HG03565 (cell line): ENCODE measurements at regions not wholly inside any gene's neighbourhood (a gene's known extent, or its start where the extent isn't known, plus 50 kb on each side); places are given as distances from the start of the nearest gene placed in this dataset.

Source experiments
- ATAC-seq: cut with Tn5 transposase; IDR thresholded peaks from one replicate; pipeline ENCODE4 v1.9.1; 2021; ENCODE audit warnings: mild to moderate bottlenecking, moderate library complexity; ENCODE audit not compliant: unreplicated experiment

DNA sequence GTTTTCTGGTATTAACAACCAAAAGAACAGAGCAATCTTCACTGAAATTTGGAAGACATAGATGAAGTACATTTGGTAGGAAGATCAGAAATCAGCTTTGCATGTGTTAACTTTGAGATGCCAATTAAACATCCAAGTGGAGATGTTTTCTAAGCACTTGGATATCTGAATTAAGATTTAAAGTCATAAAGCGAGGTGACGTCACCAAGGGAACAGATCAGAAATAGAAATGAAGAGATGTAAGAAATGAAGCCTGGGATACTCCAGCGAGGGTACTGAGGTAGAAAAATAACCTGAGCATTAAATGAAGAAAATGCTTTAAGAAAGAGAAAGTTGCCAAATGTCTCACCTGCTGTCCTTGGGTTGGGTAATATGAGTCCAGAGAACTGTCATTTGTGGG, 1223.3 kb downstream of the MAT2B start:
- ATAC-seq: no peak

DNA sequence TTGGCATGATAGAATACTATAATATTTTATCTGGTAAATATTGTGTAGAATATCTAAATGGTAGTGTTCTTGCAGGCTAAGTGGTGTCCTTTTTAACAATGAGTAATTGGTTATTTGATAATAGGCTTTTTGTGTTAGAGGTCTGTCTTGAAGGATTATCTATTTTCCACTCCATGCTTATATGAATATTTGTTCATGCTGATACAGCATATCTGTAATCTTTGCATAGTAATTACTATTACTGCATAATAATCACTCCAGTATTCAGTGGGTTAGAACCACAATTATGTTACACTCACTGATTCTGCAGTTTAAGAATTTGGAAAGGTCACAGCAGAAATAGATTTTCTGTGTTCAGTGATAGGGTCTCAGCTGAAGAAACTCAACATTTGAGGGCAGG, 1229.9 kb downstream of the MAT2B start:
- ATAC-seq: no peak

DNA sequence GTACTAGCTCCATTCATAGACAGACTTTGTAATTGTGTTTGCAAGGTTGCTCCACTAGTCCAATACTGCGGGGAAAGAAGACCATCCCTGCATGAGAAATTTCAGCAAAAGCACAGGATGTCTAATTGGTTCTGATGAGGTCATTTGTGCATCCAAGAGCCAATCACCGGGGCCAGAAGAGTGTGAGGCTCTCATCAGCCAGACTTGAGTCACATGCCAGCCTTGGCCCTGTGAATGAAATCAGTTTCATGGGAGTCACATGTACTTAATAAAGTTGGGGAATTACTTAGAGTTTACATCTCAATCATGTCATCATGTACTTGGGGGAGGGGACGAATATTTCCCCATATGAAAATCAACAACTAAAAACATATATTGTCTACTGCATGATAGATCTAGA, 1236.0 kb downstream of the MAT2B start:
- ATAC-seq: no peak

DNA sequence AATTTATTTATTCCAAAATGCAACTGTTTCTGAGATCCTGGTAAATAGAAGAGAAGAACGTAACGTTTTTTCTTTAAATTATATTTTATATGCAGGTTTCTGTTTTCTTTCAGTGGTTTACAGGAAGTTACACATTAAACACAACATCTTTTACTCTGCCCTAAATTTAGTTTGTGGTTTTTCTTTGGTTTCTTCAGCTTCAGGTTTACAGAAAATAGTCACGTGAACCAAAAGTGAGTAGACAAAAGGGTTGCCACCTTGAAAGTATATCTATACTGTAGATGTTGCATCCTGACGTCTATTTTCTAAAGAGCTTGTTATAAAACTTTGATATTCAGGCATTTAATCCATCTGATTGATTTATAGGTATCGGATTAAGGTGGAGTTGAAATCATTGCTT, 1236.6 kb downstream of the MAT2B start:
- ATAC-seq: peak; percentile 95

DNA sequence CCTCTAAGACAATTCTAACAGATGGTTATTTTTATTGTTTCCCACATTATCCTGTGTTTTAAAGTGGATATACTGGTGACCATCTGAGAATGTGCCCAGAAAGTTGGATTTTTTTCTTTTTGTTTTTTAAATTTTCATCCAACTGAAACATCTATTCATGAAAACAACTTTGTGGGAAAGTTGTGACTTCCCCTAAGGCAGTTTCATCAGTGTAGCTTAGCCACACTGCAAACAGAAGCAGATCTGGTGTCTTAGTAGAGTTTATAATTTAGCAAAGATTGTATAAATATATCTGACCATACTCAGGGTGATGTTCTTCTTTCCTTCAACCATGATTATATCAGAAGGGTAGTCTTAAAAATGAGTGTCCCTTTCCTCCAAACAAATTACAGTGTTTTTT, 1241.3 kb downstream of the MAT2B start:
- ATAC-seq: no peak

DNA sequence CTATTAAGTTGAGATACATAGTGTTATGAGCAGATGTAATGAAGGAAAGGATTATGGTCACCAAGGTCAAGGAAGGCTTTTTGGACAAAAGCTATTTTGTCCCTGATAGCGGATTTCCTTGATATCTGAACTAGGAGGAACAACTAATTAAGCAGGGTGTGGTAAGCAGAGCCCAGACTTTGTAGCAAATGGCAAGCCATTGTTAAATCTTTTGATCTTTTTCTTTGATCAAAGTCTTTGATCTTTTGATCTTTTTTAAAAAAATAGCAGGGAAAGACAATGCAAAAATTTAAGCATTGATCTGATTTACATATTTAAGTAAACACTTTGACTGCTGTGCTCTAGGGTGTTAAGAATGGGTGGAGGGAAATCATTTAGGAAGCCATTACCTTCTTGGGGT, 1242.0 kb downstream of the MAT2B start:
- ATAC-seq: no peak

DNA sequence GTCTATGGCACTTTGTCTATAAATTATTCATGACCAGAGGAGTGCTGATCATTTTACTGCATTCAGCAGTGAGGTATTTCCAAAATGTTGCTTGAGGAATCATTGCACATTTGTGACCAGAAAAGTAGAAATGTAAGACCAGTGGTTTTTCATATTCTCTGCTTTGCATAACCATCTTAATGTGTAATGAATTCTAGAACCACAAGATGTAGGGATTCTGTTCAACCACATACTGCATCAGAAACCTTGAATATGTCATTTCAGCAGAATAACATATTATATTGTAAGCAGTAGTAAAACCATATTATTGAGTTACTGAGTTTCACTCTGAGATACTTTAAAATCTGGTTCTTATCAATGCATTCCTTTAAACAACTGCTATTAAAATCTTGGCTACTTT, 1243.4 kb downstream of the MAT2B start:
- peak; percentile 85 for ATAC-seq

DNA sequence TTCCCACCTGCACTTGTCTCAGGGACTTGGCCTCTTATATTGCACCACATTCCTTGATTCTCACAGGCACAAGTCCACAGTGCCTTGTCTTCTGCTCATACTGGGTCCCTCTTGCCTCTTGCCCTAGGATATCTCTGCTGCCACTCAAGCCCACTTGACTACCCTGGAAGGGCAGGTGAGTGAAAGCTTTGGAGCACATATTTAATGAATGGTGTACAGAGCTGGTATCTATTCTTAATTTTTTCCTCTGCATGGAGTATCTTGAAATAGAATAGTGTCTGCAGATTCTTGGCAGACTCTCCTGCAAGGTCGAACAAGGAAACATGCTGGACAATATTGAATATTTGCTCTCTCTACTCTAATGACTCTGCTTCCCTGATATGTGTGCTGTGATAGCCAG, 1248.0 kb downstream of the MAT2B start:
- no peak for ATAC-seq

DNA sequence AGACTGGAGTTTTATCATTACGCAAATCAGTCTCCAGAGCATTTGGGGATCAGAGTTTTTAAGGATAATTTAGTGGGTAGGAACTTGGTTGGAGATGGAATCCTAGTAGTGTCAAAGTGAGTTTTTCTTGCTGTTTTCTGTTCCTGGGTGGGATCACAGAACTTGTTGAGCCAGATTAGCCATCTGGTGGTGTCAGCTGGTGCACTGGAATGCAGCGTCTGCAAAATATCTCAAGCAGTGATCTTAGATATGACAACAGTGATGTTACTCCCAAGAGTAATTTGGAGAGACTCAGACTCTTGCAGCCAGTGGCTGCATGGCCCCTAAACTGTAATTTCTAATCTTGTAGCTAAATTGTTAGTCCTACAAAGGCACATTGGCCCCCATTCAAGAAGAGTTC, 1257.8 kb downstream of the MAT2B start:
- no peak for ATAC-seq

DNA sequence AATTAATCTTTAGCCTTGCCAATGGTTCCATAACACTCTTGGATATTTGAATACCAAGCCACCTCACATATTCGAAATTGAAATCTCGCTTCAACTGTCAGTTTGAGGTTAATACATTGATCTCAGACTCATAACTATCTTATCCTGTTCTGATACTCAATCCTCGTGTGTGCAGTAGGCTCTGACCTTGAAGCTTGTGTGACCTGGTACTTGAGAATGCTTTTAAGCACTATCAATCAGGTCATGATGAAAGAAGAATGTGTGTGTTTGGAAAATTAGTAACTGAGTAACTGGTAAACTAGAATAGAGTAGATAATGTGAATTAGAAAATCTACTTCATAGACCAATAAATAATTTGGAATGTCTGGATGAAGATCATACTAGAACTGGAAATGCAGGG, 1266.7 kb downstream of the MAT2B start:
- ATAC-seq: no peak

DNA sequence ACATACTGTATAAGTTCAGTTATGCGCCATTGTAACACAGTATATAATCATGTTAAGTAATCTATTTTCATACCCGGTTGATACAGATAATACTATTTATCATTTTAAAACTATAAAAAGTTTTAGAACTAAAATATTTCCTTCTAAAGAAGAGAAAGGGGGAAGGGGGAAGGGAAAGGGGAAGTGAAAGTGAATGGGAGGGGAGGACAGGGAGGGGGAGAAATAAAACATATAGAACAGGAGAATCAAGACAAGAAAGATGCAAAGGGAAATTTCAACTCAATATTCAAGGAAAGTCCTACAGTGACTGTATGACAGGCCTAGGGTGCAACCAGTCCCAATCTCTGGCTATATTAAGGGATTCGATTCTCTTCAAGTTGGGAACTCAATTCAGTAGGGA, 1278.8 kb downstream of the MAT2B start:
- ATAC-seq: no peak

DNA sequence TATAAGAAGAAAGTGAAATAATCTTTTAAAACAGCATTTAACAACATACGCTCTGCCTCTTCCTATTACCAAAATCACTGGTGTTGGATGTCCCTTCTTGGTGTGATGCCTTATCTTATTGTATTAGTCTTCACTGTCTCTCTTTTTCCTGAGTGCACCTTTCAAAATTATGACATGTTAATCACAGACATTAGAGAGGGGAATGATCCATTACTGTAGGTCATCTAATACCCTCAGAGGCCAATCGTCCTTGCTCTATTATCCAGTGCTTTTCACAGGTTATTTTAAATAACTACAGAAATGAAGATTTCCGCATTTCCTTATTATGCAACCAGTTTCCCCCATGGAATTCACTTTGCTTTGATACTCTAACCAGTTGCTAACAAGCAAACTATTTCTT, 1292.7 kb downstream of the MAT2B start:
- ATAC-seq: no peak

DNA sequence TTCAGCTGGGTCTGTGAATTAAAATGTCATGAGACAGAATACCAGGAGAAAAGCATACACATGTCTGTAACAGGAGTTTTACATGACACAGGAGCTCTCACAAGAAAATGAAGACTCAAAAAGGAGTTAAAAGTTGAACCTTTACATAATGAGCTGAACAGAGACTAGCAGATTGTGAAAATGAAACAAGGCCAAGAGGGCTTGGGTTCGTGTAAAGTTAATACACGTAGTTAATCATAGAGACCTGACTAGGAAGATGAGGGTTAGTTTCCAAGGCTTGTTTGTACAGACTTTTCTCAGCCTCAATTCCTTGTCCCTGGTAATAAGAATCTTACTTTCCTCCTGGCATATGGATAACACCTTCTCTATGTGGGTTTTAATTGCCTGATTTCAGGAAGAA, 1294.0 kb downstream of the MAT2B start:
- no peak for ATAC-seq

DNA sequence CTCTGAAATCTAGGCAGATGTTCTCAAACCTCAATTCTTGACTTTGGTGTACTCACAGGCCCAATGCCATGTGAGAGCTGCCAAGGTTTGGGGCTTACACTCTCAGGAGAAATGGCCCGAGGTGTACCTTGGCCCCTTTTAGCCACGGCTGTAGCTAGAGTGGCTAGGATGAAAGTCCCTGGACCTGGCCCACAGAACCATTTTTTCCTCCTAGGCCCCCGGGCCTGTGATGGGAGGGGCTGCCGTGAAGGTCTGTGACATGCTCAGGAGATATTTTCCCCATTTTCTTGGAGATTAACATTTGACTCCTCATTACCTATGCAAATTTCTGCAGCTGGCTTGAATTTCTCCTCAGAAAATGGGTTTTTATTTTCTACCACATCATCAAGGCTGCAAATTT, 1296.5 kb downstream of the MAT2B start:
- ATAC-seq: no peak

DNA sequence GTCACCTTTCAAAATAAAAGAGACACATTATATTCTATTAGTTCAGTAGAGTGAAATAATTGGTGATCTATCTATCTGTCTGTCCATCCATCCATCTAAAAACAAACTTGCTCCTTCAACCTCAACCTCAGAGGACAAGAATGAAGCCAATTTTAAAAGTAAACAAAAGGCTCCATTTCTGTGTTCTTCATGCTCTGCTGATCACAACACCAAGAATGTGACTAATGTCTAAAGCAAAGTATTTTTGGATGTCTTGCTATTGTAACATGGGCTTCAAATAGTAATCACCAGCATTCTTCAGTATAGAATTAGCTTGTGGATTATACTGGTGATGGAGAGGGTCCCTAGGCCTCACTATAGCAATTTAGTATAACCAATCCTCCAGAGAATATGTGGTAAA, 1304.4 kb downstream of the MAT2B start:
- peak; percentile 95 for ATAC-seq

DNA sequence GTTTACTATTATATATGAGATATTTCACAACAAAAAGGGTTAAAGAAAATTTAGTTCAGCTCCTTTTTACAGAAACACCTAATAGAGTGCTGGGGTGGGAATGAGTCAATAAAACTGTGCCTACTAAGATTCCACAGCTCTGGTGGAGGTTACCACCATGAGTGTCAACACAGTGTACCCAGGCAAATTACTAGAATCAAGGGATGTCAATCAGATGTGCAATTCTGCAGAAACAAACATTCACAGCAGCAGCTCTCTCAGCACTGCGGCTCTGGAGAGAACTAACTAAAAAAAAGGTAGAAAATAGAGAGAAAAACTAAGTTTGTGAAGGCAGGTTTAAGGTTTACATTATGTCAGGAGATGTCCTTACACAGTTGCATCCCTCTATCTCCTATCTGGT, 1313.0 kb downstream of the MAT2B start:
- ATAC-seq: no peak

DNA sequence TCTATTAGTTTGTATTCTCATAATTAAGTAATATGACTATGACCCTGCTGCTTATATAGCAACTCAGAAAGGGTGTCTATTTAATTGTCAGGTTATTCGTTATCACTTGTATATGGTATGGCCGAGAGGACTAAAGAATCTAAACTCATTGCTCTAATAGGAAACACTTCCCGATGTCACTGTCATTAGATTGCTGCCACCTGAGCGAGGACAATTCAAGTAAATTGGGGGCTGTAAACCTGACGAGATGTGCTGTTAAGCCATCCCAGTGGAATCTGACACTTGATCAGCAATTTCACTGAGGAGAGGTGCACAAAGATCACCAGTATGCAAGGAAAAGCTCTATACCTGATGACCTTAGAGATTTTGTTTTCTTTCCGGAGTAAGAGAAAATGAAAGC, 1319.3 kb downstream of the MAT2B start:
- no peak for ATAC-seq

DNA sequence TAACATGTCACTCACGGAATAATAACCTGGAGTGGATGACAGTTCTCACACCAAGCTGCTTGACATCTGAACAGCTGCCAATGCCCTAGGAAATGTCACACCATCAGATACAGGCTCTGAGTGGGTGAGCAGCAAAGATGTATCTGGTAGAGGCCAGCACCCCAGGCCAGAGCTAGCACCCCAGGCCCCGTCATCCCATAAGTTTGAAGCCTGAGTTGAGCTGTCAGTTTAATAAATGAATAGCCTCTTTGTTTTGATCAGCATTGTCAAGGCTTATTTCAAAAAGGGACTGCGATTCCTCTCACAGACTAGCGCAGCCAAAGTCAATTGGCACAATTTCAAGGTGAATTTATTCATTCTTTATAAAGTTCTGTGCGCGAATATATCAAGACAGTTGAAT, 1327.1 kb downstream of the MAT2B start:
- ATAC-seq: no peak

DNA sequence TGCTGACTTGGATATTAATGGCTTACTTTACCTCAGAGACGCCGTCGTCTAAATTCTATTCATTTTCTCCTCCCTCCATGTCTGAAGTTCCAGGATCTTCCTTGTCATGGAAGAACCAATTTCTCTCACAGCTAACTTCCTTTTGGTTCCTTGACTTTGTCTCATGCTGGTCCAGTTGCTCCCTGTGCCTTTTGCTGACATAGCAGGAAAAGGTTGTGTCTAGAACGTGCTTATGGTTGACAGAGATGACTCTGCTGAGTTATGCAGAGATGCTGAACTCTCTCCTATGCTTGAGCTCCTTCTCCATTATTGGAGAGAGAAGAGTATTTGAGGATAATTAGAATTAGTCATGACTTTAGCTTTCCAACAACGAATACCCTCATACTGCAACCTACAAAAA, 1338.9 kb downstream of the MAT2B start:
- ATAC-seq: no peak

DNA sequence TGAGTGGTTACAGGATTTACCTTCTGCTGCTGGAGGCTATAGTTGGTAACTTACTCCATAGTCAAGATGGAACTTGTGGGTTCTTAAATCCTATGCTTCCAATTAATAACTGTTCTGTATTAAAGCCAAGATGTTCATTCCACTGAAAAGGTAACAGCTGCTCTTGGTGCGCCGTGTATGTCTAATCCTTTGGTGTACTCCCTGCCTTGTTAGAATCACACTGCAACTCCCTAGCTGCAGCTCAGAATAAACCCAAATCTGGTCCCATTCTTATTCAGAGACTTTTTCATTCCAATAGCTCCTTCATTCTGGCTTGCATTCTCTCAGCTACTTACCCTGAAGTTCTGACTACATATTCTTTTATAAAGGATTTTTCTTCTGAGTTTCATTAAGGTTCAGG, 1355.5 kb downstream of the MAT2B start:
- no peak for ATAC-seq

DNA sequence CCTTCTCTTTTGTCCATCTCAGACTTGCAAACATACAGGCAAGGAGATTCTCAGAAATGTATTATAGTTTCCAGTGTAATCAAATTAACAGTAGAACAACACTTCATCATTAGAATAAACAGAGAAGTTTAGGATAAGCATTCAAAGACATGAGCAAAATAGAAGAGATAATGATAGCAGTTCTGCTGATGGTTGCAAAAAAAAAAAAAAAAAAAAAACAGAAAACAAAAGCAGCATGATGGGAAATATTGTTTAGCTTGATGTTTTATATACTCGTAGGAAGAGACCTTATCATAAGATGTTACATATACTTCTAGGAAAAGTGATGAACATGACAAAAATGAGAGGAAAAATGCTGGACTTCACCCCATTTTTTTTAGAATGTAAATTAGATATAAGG, 1356.2 kb downstream of the MAT2B start:
- no peak for ATAC-seq

DNA sequence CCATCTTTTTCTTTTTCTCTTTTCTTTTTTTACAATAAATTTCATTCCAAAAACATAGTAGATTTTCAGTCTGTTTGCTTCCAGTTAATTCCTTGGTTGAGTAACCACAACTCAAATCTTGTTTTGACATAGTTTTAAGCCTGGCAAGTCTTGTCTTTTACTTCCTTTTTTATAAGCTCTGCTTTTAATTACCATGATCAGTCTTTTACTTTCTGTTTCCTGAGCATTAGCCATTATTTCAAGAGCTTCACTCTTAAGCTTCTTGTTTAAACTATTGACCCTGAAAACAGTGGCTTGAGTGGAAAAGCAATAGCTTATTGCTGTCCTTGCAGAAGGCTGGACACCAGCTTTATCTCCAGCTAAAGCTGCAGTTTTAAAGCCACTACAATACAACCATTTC, 1363.3 kb downstream of the MAT2B start:
- ATAC-seq: peak; percentile 45

DNA sequence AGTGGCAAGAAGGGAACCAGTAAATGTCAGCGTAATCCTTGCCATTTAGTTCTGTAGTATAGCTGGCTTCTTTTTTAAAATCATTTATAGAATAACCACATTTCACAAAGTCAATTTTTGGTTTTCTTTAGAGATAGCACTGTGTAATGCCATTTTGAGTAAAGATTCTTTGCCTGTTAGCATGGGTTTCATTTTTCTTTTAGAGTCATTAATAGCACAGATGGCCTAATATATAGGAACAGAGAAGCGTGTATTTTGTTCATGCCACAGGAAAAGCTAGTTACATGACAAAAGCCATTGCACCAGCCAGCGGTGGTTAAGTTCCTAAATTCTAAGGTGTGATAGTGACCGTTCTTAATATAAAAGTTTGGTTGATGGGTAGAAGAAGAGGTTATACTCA, 1363.9 kb downstream of the MAT2B start:
- peak; percentile 25 for ATAC-seq

DNA sequence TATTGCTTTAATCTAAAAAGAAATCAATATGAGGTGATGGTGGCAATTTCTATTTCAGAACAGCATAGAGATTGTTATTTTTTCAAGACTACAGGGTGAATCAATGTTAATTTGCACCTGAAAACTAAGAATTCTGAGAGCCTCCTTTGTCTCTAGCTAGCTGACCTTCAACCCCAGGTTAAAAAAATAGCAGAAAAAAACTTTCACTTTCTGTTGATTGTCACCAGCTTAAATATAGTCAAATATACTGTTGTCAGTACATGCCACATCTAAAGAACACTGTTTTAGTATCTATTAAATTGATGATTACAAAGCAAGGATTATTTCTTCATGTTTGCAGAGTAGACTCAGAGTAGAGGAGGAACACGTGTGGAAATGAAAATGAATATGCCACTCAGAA, 1371.4 kb downstream of the MAT2B start:
- no peak for ATAC-seq
